Natural killer cell (primary cell): ENCODE measurements at regions not wholly inside any gene's neighbourhood (a gene's known extent, or its start where the extent isn't known, plus 50 kb on each side); places are given as distances from the start of the nearest gene placed in this dataset.
"Not testable (repeated sequence)": the region's sequence is repeated elsewhere in the genome, so short reads cannot be mapped to it uniquely, and the experiment has no call there.

ENCODE experiments used
- ATAC-seq, 3 donors: fragments of 150-1000 bp in 2 of 3; fragments of 200-7000 bp in 1 of 3; cut with Tn5 transposase; 1 replicate in 1 of 3; 2 replicates in 2 of 3; pipeline ENCODE4 v1.10.0; 2021; ENCODE audit warnings: mild to moderate bottlenecking in 2 of 3, moderate library complexity in 2 of 3
- DNase-seq, 2 donors: peaks; one replicate each; pipeline versions ENCODE4 v3.0.0 to v3.0.0-alpha.2; 2013 to 2021; ENCODE audit warnings: mixed read lengths in 1 of 2
- H3K27ac ChIP-seq: one replicate; pipeline ENCODE4 v1.5.1; 2013; ENCODE audit warnings: mild to moderate bottlenecking, low read length
- H3K27me3 ChIP-seq: one replicate; pipeline ENCODE4 v1.6.1; 2013; ENCODE audit warnings: low read length; ENCODE audit not compliant: control insufficient read depth, insufficient read depth
- H3K36me3 ChIP-seq: one replicate; pipeline ENCODE4 v1.6.1; 2013; ENCODE audit warnings: low read length; ENCODE audit not compliant: control insufficient read depth, insufficient read depth
- H3K4me1 ChIP-seq: one replicate; pipeline ENCODE4 v1.6.1; 2013; ENCODE audit warnings: low read length; ENCODE audit not compliant: control insufficient read depth, insufficient read depth
- H3K4me3 ChIP-seq: one replicate; pipeline ENCODE4 v1.5.1; 2013; ENCODE audit warnings: low read length
- H3K9me3 ChIP-seq: one replicate; pipeline ENCODE4 v1.6.1; 2013; ENCODE audit warnings: low read length; ENCODE audit not compliant: control insufficient read depth, insufficient read depth
- H3K27ac Mint-ChIP-seq, 2 donors: one replicate each; pipeline ENCODE4 v1.8.0; 2022; ENCODE audit warnings: mild to moderate bottlenecking in 2 of 2, mixed read lengths in 2 of 2, moderate library complexity in 1 of 2
- H3K27me3 Mint-ChIP-seq, 2 donors: one replicate each; pipeline ENCODE4 v1.8.0; 2022; ENCODE audit warnings: low read depth in 2 of 2, mixed read lengths in 2 of 2
- H3K36me3 Mint-ChIP-seq: one replicate; pipeline ENCODE4 v1.8.0; 2022; ENCODE audit warnings: mixed read lengths
- H3K4me1 Mint-ChIP-seq, 2 donors: one replicate each; pipeline ENCODE4 v1.8.0; 2022; ENCODE audit warnings: mixed read lengths in 2 of 2
- H3K4me3 Mint-ChIP-seq: one replicate; pipeline ENCODE4 v1.8.0; 2022; ENCODE audit warnings: mild to moderate bottlenecking, moderate library complexity, mixed read lengths
- H3K9me3 Mint-ChIP-seq, 2 donors: one replicate each; pipeline ENCODE4 v1.8.0; 2022; ENCODE audit warnings: mixed read lengths in 2 of 2
- CTCF ChIP-seq: fragments of 200-600 bp; IDR thresholded peaks from one replicate; pipeline ENCODE4 v1.8.0; 2022; ENCODE audit warnings: antibody characterized with exemption
- WGBS: methylation state at CpG from one replicate; pipeline ENCODE4 v1.1.7; 2013; ENCODE audit warnings: missing lambda C conversion rate; ENCODE audit not compliant: insufficient coverage; 5-methylcytosine and 5-hydroxymethylcytosine counted together
- intact Hi-C: fragments of 100-400 bp; cut with micrococcal nuclease; formaldehyde crosslinking; loops from one replicate; pipeline ENCODE4 v1.14.2; 2022

DNA sequence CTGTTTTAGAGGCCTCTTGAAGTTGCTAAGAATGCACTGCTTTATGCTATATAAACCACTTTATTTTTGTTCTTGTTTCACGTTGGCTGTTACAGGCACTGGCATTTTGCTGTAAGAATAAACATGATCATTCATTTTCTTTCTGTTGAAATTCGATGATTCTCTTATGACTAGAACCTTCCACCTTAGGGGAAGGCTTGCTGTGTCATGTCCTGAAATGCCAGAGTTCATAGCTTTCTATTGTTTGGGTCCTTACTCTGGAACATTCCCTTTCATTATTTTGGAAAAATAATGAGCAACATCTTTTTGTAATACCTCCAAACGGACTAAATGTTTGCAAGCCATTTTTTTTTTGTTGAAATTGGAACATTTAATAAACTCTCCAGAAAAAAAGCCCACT, 495.1 kb upstream of the POT1 start:
- no peaks in the 10 kb centered on the region for H3K36me3 ChIP-seq
- Mint-ChIP-seq H3K4me3 (no peak overlapping the region), H3K27ac (peak overlapping the region; percentile 37 to 82), H3K9me3 (peaks cover 3 to 7% of the 10 kb centered on the region in 2 donors), H3K27me3 (no peaks in the 10 kb centered on the region), H3K4me1 (peaks cover 40 to 47% of the 10 kb centered on the region in 2 donors), H3K36me3 (no peaks in the 10 kb centered on the region)
- H3K27me3 ChIP-seq: no peaks in the 10 kb centered on the region
- no peaks in the 10 kb centered on the region for H3K9me3 ChIP-seq
- WGBS: 60% methylated on average over 2 of the region's 3 CpGs
- H3K4me1 ChIP-seq: peaks cover 4% of the 10 kb centered on the region
- H3K27ac ChIP-seq: no peak overlapping the region
- ATAC-seq (no peak), DNase-seq (no peak)
- no peak overlapping the region for H3K4me3 ChIP-seq
- no peak for TF ChIP-seq CTCF
- intact Hi-C loops: no loop called here

GRCh38 chr7:125423458-125424155, 494.0 kb upstream of the POT1 start:
- DNase-seq: peak in 1 of 2 donors; percentile 2
- H3K27ac Mint-ChIP-seq: peak overlapping the region; percentile 81 to 82
- peak; percentile 91 to 98 (median 95) for ATAC-seq

DNA sequence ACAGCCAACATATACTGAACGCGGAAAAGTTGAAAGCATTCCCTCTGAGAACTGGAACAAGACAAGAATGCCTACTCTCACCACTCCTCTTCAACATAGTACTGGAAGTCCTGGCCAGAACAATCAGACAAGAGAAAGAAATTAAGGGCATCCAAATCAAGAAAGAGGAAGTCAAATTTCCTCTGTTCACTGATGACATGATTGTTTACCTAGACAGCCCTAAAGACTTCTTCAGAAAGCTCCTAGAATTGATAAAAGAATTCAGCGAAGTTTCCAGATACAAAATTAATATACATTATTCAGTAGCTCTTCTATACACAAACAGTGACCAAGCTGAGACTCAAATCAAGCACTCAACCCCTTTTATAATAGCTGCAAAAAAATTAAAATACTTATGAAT, 491.8 kb upstream of the POT1 start:
- ATAC-seq, intact Hi-C loops, H3K4me1 ChIP-seq, H3K4me3 ChIP-seq, H3K9me3 ChIP-seq, H3K36me3 Mint-ChIP-seq, H3K9me3 Mint-ChIP-seq, H3K27me3 Mint-ChIP-seq, H3K27ac ChIP-seq, H3K36me3 ChIP-seq, H3K27me3 ChIP-seq, H3K4me3 Mint-ChIP-seq, DNase-seq: not testable (repeated sequence)
- peak overlapping the region in 1 of 2 donors; percentile 82 for H3K27ac Mint-ChIP-seq
- 96% methylated on average over 3 of the region's 3 CpGs for WGBS
- peaks cover 47 to 54% of the 10 kb centered on the region in 2 donors for H3K4me1 Mint-ChIP-seq

More at GRCh38 chr7:125423458-125424155, 494.0 kb upstream of the POT1 start:
- Histone ChIP-seq H3K9me3 (no peaks in the 10 kb centered on the region), H3K27me3 (no peaks in the 10 kb centered on the region), H3K4me3 (no peak overlapping the region), H3K4me1 (peaks cover 4% of the 10 kb centered on the region), H3K36me3 (no peaks in the 10 kb centered on the region), H3K27ac (peak overlapping the region; percentile 68)
- H3K27me3 Mint-ChIP-seq: no peaks in the 10 kb centered on the region
- intact Hi-C loops: no loop called here
- no peaks in the 10 kb centered on the region for H3K36me3 Mint-ChIP-seq
- H3K4me1 Mint-ChIP-seq: peaks cover 47 to 49% of the 10 kb centered on the region in 2 donors
- H3K9me3 Mint-ChIP-seq: peaks cover 5 to 7% of the 10 kb centered on the region in 2 donors
- peak overlapping the region; percentile 47 for H3K4me3 Mint-ChIP-seq
- no peak for TF ChIP-seq CTCF

GRCh38 chr7:125412890-125413665, 483.5 kb upstream of the POT1 start:
- Mint-ChIP-seq H3K27ac (peak overlapping the region; percentile 66 to 72), H3K9me3 (peaks cover 2 to 4% of the 10 kb centered on the region in 2 donors), H3K27me3 (no peaks in the 10 kb centered on the region), H3K4me1 (peaks cover 17 to 31% of the 10 kb centered on the region in 2 donors), H3K4me3 (peak overlapping the region; percentile 56), H3K36me3 (no peaks in the 10 kb centered on the region)
- Histone ChIP-seq H3K9me3 (peaks cover 4% of the 10 kb centered on the region), H3K4me1 (no peaks in the 10 kb centered on the region), H3K27ac (no peak overlapping the region), H3K27me3 (no peaks in the 10 kb centered on the region), H3K4me3 (no peak overlapping the region), H3K36me3 (no peaks in the 10 kb centered on the region)
- no peak for TF ChIP-seq CTCF
- no peak for DNase-seq
- WGBS: 20% methylated on average over 1 of the region's 2 CpGs
- ATAC-seq: peak; percentile 50 to 84 (median 78)
- intact Hi-C loops: no loop called here
